ENCODE measurements at regions not wholly inside any gene's neighbourhood (a gene's known extent, or its start where the extent isn't known, plus 50 kb on each side); places are given as distances from the start of the nearest gene placed in this dataset.
"Not testable (repeated sequence)": the region's sequence is repeated elsewhere in the genome, so short reads cannot be mapped to it uniquely, and the experiment has no call there.

DNA sequence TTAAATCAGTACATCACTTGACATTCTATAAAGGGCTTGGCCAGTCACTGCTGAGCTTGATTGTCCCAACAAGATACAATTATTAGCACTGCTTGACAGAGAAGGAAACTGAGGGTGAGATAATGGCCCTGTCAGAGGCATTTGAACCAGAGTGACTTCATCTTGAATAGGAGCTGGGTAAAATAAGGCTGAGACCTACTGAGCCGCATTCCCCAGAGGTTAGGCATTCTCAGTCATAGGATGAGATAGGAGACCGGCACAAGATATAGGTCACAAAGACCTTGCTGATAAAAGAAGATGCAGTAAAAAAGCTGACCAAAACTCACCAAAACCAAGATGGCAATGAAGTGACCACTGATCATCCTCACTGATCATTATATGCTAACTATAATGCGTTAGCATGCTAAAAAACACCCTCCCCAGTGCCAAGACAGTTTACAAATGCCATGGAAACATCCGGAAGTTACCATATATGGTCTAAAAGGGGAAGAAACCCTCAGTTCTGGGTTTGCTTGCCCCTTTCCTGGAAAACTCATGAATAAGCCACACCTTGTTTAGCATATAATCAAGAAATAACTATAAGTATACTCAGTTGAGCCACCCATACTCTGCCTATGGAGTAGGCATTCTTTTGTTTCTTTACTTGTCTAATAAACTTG lies 239.1 kb upstream of the SETMAR start:
- no peak overlapping the region for H3K4me3 ChIP-seq (ENCODE audit: control insufficient read depth, low read depth, low read length)
- TF ChIP-seq, protein P1, sequence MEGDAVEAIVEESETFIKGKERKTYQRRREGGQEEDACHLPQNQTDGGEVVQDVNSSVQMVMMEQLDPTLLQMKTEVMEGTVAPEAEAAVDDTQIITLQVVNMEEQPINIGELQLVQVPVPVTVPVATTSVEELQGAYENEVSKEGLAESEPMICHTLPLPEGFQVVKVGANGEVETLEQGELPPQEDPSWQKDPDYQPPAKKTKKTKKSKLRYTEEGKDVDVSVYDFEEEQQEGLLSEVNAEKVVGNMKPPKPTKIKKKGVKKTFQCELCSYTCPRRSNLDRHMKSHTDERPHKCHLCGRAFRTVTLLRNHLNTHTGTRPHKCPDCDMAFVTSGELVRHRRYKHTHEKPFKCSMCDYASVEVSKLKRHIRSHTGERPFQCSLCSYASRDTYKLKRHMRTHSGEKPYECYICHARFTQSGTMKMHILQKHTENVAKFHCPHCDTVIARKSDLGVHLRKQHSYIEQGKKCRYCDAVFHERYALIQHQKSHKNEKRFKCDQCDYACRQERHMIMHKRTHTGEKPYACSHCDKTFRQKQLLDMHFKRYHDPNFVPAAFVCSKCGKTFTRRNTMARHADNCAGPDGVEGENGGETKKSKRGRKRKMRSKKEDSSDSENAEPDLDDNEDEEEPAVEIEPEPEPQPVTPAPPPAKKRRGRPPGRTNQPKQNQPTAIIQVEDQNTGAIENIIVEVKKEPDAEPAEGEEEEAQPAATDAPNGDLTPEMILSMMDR (IDR thresholded peaks at IDR 0.05; ENCODE audit: control insufficient read depth, insufficient read depth, low read depth, low read length, missing control alignments) = no peak

DNA sequence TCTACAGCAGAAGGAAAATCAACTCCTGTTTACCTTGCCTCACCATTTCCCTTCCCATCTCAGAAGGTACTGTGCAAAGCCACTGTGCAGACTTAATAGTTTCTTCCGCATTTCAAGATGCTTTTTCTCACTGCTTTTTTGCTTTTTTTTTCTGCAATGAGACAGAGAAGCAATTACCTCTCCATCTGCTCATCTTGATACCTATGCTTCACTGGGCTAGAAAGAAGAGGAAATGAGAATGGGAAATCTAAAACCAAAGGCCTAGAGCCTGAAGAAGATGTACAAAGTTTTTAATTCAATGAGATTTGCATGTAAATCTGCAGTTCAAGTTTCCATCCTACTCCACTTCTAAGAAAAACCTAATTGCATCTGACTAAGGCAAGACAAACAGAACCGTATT lies 238.1 kb upstream of the SETMAR start:
- DNase-seq (ENCODE audit: low read depth) = no peak
- TF ChIP-seq, protein P1 (IDR thresholded peaks at IDR 0.05; ENCODE audit: control insufficient read depth, insufficient read depth, low read depth, low read length, missing control alignments) = no peak
- H3K4me3 ChIP-seq (ENCODE audit: control insufficient read depth, low read depth, low read length) = no peak overlapping the region

More for the DNA sequence above, 239.1 kb upstream of the SETMAR start:
- no peak for DNase-seq (ENCODE audit: low read depth)

DNA sequence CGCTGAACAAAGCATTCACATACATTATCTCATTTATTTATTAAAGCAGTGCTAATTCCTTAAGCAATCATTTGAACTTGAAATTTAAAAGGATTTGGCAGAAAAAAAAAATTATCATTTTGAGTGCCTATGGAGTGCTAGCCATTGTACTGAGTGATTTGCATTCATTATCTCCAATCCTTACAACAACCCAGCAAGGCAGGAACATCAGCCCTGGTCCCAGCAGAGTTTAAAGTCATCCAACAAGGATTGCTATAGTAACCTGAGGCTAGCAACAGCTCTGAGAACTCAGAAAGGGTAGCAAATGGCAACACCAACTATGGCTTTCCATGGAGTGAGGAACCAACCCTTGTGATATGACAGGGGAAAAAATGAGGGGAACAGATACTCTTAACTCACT lies 237.6 kb upstream of the SETMAR start:
- TF ChIP-seq, protein P1 (IDR thresholded peaks at IDR 0.05; ENCODE audit: control insufficient read depth, insufficient read depth, low read depth, low read length, missing control alignments) = no peak
- DNase-seq (ENCODE audit: low read depth) = no peak
- no peak overlapping the region for H3K4me3 ChIP-seq (ENCODE audit: control insufficient read depth, low read depth, low read length)

DNA sequence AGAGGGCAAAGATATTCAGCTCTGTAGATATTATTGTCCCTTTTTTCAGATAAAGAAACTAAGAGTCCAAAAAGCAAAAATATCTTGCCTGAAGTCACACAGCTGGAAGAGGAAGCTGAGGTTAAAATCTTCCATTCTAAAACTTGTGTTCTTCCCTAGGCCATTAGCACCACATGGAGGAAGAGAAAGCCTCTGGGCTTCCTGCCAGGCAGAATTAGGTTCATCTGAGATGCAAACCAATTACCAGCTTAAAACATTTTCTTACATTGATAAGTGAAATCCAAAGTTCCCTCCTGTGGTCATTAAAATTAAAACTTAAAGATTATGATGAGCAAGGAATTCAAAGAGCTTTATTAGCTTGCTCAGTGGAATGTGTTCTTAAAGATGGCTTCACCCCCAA lies 235.3 kb upstream of the SETMAR start:
- no peak for DNase-seq (ENCODE audit: low read depth)
- TF ChIP-seq, protein P1 (IDR thresholded peaks at IDR 0.05; ENCODE audit: control insufficient read depth, insufficient read depth, low read depth, low read length, missing control alignments) = no peak
- no peak overlapping the region for H3K4me3 ChIP-seq (ENCODE audit: control insufficient read depth, low read depth, low read length)

DNA sequence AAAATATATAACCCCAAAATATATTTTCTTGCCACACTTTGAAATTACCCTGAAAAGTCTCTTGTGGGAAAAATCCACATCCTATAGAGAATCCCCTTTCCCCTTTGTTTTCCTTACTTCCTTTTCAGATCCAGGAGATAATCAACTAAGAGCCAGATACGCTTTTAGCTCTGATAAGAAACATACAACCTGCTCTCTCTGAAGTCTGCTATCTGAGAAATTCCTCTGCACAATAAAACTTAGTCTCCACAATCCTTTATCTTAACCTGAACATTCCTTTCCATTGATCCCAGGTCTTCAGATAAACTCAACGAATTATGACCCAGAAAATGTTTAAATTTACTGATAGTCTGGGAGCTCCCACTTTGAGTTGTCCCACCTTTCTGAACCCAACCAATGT lies 233.4 kb upstream of the SETMAR start:
- no peak overlapping the region for H3K4me3 ChIP-seq (ENCODE audit: control insufficient read depth, low read depth, low read length)
- TF ChIP-seq, protein P1 (IDR thresholded peaks at IDR 0.05; ENCODE audit: control insufficient read depth, insufficient read depth, low read depth, low read length, missing control alignments) = no peak
- DNase-seq (ENCODE audit: low read depth) = no peak

DNA sequence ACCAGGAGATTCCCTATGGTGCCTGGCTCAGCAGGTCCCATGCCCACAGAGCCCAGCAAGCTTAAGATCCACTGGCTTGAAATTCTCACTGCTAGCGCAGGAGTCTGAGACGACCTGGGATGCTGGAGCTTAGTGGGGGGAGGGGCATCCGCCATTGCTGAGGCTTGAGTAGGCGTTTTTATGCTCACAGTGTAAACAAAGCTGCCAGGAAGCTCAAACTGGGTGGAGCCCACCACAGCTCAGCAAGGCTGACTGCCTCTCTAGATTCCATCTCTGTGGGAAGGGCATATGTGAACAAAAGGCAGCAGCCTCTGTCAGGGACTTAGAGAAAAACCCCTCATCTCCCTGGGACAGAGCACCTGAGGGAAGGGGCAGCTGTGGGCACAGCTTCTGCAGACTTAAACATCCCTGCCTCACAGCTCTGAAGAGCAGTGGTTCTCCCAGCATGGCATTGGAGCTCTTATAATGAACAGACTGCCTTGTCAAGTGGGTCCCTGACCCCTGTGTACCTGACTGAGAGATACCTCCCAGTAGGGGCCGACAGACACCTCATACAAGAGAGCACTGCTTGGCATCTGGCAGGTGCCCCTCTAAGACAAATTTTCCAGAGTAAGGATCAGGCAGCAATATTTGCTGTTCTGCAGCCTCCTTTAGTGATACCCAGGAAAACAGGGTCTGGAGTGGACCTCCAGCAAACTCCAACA lies 231.5 kb upstream of the SETMAR start:
- H3K4me3 ChIP-seq (ENCODE audit: control insufficient read depth, low read depth, low read length) = no peak overlapping the region
- no peak for DNase-seq (ENCODE audit: low read depth)
- TF ChIP-seq, protein P1 (IDR thresholded peaks at IDR 0.05; ENCODE audit: control insufficient read depth, insufficient read depth, low read depth, low read length, missing control alignments) = no peak

DNA sequence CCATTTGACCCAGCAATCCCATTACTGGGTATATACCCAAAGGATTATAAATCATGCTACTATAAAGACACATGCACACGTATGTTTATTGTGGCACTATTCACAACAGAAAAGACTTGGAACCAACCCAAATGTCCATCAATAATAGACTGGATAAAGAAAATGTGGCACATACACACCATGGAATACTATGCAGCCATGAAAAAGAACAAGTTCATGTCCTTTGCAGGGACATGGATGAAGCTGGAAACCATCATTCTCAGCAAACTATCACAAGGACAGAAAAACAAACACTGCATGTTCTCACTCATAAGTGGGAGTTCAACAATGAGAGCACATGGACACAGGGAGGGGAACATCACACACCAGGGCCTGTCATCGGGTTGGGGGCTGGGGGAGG lies 225.9 kb upstream of the SETMAR start:
- H3K4me3 ChIP-seq (ENCODE audit: control insufficient read depth, low read depth, low read length); DNase-seq (ENCODE audit: low read depth): not testable (repeated sequence)

Measured in AG09309 (cell line).